CD4-positive, alpha-beta T cell (primary cell): ENCODE measurements at regions not wholly inside any gene's neighbourhood (a gene's known extent, or its start where the extent isn't known, plus 50 kb on each side); places are given as distances from the start of the nearest gene placed in this dataset.

Source experiments
- ATAC-seq: fragments of 200-7000 bp; cut with Tn5 transposase; one replicate; pipeline ENCODE4 v1.10.0; 2022; ENCODE audit warnings: mild to moderate bottlenecking; ENCODE audit not compliant: poor library complexity
- CTCF ChIA-PET: fragments of 350-600 bp; sonication (Branson Sonifier 250); formaldehyde crosslinking; loops from one replicate; lab custom pipeline; 2021; ENCODE audit warnings: antibody characterized with exemption, inconsistent platforms; lab: Charles Lee
- POLR2A ChIA-PET: fragments of 350-600 bp; sonication (Branson Sonifier 250); formaldehyde crosslinking; loops from one replicate; lab custom pipeline; 2021; ENCODE audit warnings: antibody characterized with exemption, inconsistent platforms; lab: Charles Lee
- DNase-seq, 14 experiments: peaks; one replicate each; pipeline ENCODE4 v3.0.0-alpha.2; 2013 to 2020; ENCODE audit warnings: mixed read lengths in 2 of 14
- H3K27ac ChIP-seq, 2 donors: one replicate each; pipeline versions ENCODE4 v1.5.1 to v1.7.0; 2013; ENCODE audit warnings: low read length in 2 of 2, low read depth in 1 of 2, mild to moderate bottlenecking in 1 of 2
- H3K27me3 ChIP-seq, 2 experiments: 1 replicate in 1 of 2; 2 replicates in 1 of 2; pipeline versions ENCODE4 v1.6.1 to v1.7.0; 2013; ENCODE audit warnings: low read length in 2 of 2, control low read depth in 1 of 2, mild to moderate bottlenecking in 1 of 2, moderate library complexity in 1 of 2; ENCODE audit not compliant: insufficient read depth in 2 of 2, control insufficient read depth in 1 of 2
- H3K36me3 ChIP-seq: one replicate; pipeline ENCODE4 v1.6.1; 2013; ENCODE audit warnings: low read length, control low read depth; ENCODE audit not compliant: insufficient read depth
- H3K4me1 ChIP-seq: one replicate; pipeline ENCODE4 v1.6.1; 2013; ENCODE audit warnings: low read length, control low read depth; ENCODE audit not compliant: insufficient read depth
- H3K4me3 ChIP-seq: one replicate; pipeline ENCODE4 v1.5.1; 2013; ENCODE audit warnings: mild to moderate bottlenecking, low read length, moderate library complexity
- H3K9me3 ChIP-seq, 2 experiments: 1 replicate in 1 of 2; 2 replicates in 1 of 2; pipeline versions ENCODE4 v1.6.1 to v1.7.0; 2013; ENCODE audit warnings: low read length in 2 of 2, mild to moderate bottlenecking in 2 of 2, control low read depth in 1 of 2, moderate library complexity in 1 of 2; ENCODE audit not compliant: control insufficient read depth in 1 of 2, insufficient read depth in 1 of 2
- H3K27ac Mint-ChIP-seq: one replicate; pipeline ENCODE4 v1.8.0; 2020; ENCODE audit warnings: mixed read lengths
- H3K27me3 Mint-ChIP-seq: one replicate; pipeline ENCODE4 v1.8.0; 2021; ENCODE audit warnings: mixed read lengths
- H3K36me3 Mint-ChIP-seq: one replicate; pipeline ENCODE4 v1.8.0; 2021; ENCODE audit warnings: low read depth, mixed read lengths
- H3K4me1 Mint-ChIP-seq: one replicate; pipeline ENCODE4 v1.8.0; 2021; ENCODE audit warnings: low read depth, mixed read lengths
- H3K4me3 Mint-ChIP-seq: one replicate; pipeline ENCODE4 v1.8.0; 2020; ENCODE audit warnings: mild to moderate bottlenecking, mixed read lengths
- H3K9me3 Mint-ChIP-seq: one replicate; pipeline ENCODE4 v1.8.0; 2020; ENCODE audit warnings: mixed read lengths
- CTCF ChIP-seq: fragments of 200-600 bp; IDR thresholded peaks from one replicate; pipeline ENCODE4 v1.8.0; 2022; ENCODE audit warnings: antibody characterized with exemption, mild to moderate bottlenecking
- intact Hi-C, 2 experiments: fragments of 100-400 bp; cut with DNase I in 1 of 2; cut with micrococcal nuclease in 1 of 2; formaldehyde crosslinking; loops; one replicate each; pipeline versions ENCODE4 v1.15.1 to v1.9.0; 2023 to 2025; cut with DNase I, micrococcal nuclease

DNA sequence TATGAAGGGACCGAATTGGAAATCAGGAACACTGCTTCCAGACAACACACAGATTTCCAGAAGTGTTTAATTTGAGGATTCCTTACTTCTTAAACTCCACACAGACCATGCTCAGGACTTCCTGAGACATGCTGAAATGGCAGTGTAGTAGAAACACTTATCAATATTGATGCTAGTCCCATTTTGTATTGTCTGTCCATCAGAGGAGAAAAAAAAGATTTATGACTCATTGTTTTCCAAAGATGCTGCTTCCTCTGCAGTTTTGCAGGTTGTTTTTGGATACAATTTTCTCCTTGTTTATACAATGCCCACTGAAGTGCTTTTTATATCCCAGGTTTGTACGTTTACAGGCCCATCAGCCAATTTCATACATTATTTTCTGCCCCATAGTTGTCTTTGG is 68.3 kb upstream of the TANC2 start:
- Mint-ChIP-seq H3K4me1 (peaks cover 5% of the 10 kb centered on the region), H3K27ac (no peak overlapping the region), H3K36me3 (no peaks in the 10 kb centered on the region), H3K4me3 (no peak overlapping the region), H3K9me3 (no peaks in the 10 kb centered on the region), H3K27me3 (peaks cover under 1% of the 10 kb centered on the region)
- Histone ChIP-seq H3K4me3 (no peak overlapping the region), H3K4me1 (no peaks in the 10 kb centered on the region), H3K27me3 (peaks cover 0 to 5% of the 10 kb centered on the region in 2 experiments), H3K36me3 (no peaks in the 10 kb centered on the region), H3K27ac (no peak overlapping the region), H3K9me3 (no peaks in the 10 kb centered on the region)
- intact Hi-C loops, result no loop called here
- no peak for TF ChIP-seq CTCF
- ATAC-seq (no peak), DNase-seq (no peak)
- ChIA-PET POLR2A (no interaction called here), CTCF (no interaction called here)

- POLR2A ChIA-PET, result no interaction called here
Measured at GRCh38 chr17:62895320-62896301, 70.4 kb upstream of the TANC2 start.

DNA sequence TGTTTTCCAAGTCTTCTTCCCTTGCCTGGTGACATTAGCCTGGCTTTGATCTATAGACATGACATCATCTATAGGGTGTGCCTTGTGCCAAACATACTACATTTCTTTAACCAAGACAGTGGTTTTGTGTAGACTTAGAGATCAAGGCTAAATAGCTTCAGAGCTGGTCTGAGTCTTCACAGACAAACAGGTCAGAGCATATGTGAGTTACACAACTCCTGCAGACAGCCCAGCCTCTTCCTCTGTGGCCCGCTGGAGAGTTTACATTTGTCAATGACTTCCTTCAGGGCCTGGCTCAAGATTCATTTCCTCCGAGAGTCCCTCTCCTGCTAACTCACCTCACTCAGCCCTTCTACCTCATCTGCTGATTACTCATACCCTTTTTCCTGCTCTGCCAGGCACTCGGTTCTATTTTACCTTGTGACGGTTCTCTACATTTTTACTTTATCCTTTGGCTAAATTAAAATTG is 73.1 kb upstream of the TANC2 start:
- Histone ChIP-seq H3K9me3 (no peaks in the 10 kb centered on the region), H3K27me3 (peaks cover 0 to 3% of the 10 kb centered on the region in 2 experiments), H3K4me1 (no peaks in the 10 kb centered on the region), H3K27ac (no peak overlapping the region), H3K4me3 (no peak overlapping the region), H3K36me3 (no peaks in the 10 kb centered on the region)
- peaks cover 10% of the 10 kb centered on the region for H3K4me1 Mint-ChIP-seq
- ChIA-PET POLR2A (no interaction called here), CTCF (no interaction called here)
- no peaks in the 10 kb centered on the region for H3K36me3 Mint-ChIP-seq
- ATAC-seq, result peak; percentile 60
- peaks cover 4% of the 10 kb centered on the region for H3K9me3 Mint-ChIP-seq
- H3K27me3 Mint-ChIP-seq, result peaks cover 19% of the 10 kb centered on the region
- intact Hi-C loops, result no loop called here
- peak overlapping the region; percentile 49 for H3K27ac Mint-ChIP-seq
- no peak for TF ChIP-seq CTCF
- H3K4me3 Mint-ChIP-seq, result no peak overlapping the region
- peak in 7 of 14 experiments; percentile 0 to 68 (median 21) for DNase-seq

More at GRCh38 chr17:62895320-62896301, 70.4 kb upstream of the TANC2 start:
- H3K4me1 Mint-ChIP-seq, result peaks cover 10% of the 10 kb centered on the region
- H3K4me3 Mint-ChIP-seq, result no peak overlapping the region
- CTCF ChIA-PET, result no interaction called here
- no peaks in the 10 kb centered on the region for H3K36me3 Mint-ChIP-seq
- DNase-seq (peak in 2 of 14 experiments; percentile 22 to 23), ATAC-seq (no peak)
- Histone ChIP-seq H3K36me3 (no peaks in the 10 kb centered on the region), H3K27ac (no peak overlapping the region), H3K27me3 (peaks cover 0 to 5% of the 10 kb centered on the region in 2 experiments), H3K4me1 (no peaks in the 10 kb centered on the region), H3K9me3 (no peaks in the 10 kb centered on the region), H3K4me3 (no peak overlapping the region)
- H3K9me3 Mint-ChIP-seq, result no peaks in the 10 kb centered on the region
- no peak overlapping the region for H3K27ac Mint-ChIP-seq
- intact Hi-C loops, result no loop called here
- TF ChIP-seq CTCF, result no peak
- H3K27me3 Mint-ChIP-seq, result peaks cover 4% of the 10 kb centered on the region
